OCI-LY1 (cell line): ENCODE measurements at regions not wholly inside any gene's neighbourhood (a gene's known extent, or its start where the extent isn't known, plus 50 kb on each side); places are given as distances from the start of the nearest gene placed in this dataset.

ENCODE experiments used
- H2AFZ ChIP-seq: fragments of 200-600 bp; sonication (generic), shearing (Covaris generic); 2 replicates; pipeline ENCODE4 v1.6.0; 2014; ENCODE audit warnings: antibody characterized with exemption, mild to moderate bottlenecking, low read length
- H3F3A ChIP-seq: fragments of 200-600 bp; sonication (generic), shearing (Covaris generic); 2 replicates; pipeline ENCODE4 v1.6.0; 2014; ENCODE audit warnings: mild to moderate bottlenecking, antibody characterized with exemption, low read length, moderate library complexity; ENCODE audit not compliant: insufficient read depth
- H3K27ac ChIP-seq: fragments of 200-600 bp; sonication (generic); 2 replicates; pipeline ENCODE4 v1.5.1; 2014; ENCODE audit warnings: low read length, mixed run types, mild to moderate bottlenecking, low read depth; ENCODE audit not compliant: poor library complexity, severe bottlenecking
- H3K27me3 ChIP-seq: fragments of 200-600 bp; sonication (generic); 2 replicates; pipeline ENCODE4 v1.6.0; 2014; ENCODE audit warnings: antibody characterized with exemption, mild to moderate bottlenecking, low read length, moderate library complexity; ENCODE audit not compliant: insufficient read depth
- H3K36me3 ChIP-seq: fragments of 200-600 bp; sonication (generic); 2 replicates; pipeline ENCODE4 v1.6.1; 2014; ENCODE audit warnings: mild to moderate bottlenecking, antibody characterized with exemption, low read length, moderate library complexity, mixed read lengths; ENCODE audit not compliant: insufficient read depth
- H3K4me1 ChIP-seq: fragments of 200-600 bp; sonication (generic); 2 replicates; pipeline ENCODE4 v1.5.1; 2014; ENCODE audit warnings: mild to moderate bottlenecking, low read length, moderate library complexity; ENCODE audit not compliant: insufficient read depth, severe bottlenecking
- H3K4me2 ChIP-seq: fragments of 200-600 bp; sonication (generic), shearing (Covaris generic); 2 replicates; pipeline ENCODE4 v1.6.1; 2014; ENCODE audit warnings: low read length
- H3K4me3 ChIP-seq: fragments of 200-600 bp; sonication (generic); 2 replicates; pipeline ENCODE4 v1.5.1; 2014; ENCODE audit warnings: low read length, low read depth, mild to moderate bottlenecking, mixed read lengths; ENCODE audit not compliant: poor library complexity, severe bottlenecking
- H3K79me2 ChIP-seq: fragments of 200-600 bp; shearing (Covaris generic); 2 replicates; pipeline ENCODE4 v1.6.1; 2016; ENCODE audit warnings: mixed run types, low read length, mixed read lengths; ENCODE audit not compliant: insufficient read depth
- H3K9ac ChIP-seq: fragments of 200-600 bp; sonication (generic), shearing (Covaris generic); 2 replicates; pipeline ENCODE4 v1.6.1; 2014; ENCODE audit warnings: mild to moderate bottlenecking, low read length, mixed read lengths
- H3K9me2 ChIP-seq: fragments of 200-600 bp; sonication (generic), shearing (Covaris generic); 2 replicates; pipeline ENCODE4 v1.6.1; 2014; ENCODE audit warnings: low read depth, mild to moderate bottlenecking, low read length, mixed read lengths
- H3K9me3 ChIP-seq: fragments of 200-600 bp; shearing (Covaris generic); 2 replicates; pipeline ENCODE4 v1.6.1; 2014; ENCODE audit warnings: low read length, mixed read lengths
- H4K20me1 ChIP-seq: fragments of 200-600 bp; sonication (generic), shearing (Covaris generic); 2 replicates; pipeline ENCODE4 v1.6.0; 2016; ENCODE audit warnings: mild to moderate bottlenecking, low read length; ENCODE audit not compliant: insufficient read depth
- CTCF ChIP-seq: fragments of 200-600 bp; sonication (generic), shearing (Covaris generic); IDR thresholded peaks from 2 replicates; pipeline ENCODE4 v1.5.1; 2017; ENCODE audit warnings: mild to moderate bottlenecking, antibody characterized with exemption, low read length, moderate library complexity, mixed read lengths
- EZH2 ChIP-seq: fragments of 200-600 bp; sonication (generic), shearing (Covaris generic); IDR thresholded peaks from 2 replicates; pipeline ENCODE4 v1.8.0; 2017; ENCODE audit warnings: borderline replicate concordance, mixed run types, mild to moderate bottlenecking, antibody characterized with exemption, low read length, moderate library complexity, mixed read lengths

GRCh38 chr9:82406456-82407085 lies 418.0 kb downstream of the SPATA31D1 start:
- Histone ChIP-seq H3K4me3 (no peak overlapping the region), H3K79me2 (no peaks in the 10 kb centered on the region), H3K9ac (no peak overlapping the region), H3K4me1 (no peaks in the 10 kb centered on the region), H2AFZ (no peak overlapping the region), H3K4me2 (no peak overlapping the region), H3K27me3 (no peaks in the 10 kb centered on the region), H4K20me1 (no peaks in the 10 kb centered on the region), H3K27ac (no peak overlapping the region), H3F3A (no peaks in the 10 kb centered on the region), H3K9me3 (no peaks in the 10 kb centered on the region), H3K9me2 (no peaks in the 10 kb centered on the region), H3K36me3 (no peaks in the 10 kb centered on the region)
- TF ChIP-seq CTCF (no peak), EZH2 (no peak)

DNA sequence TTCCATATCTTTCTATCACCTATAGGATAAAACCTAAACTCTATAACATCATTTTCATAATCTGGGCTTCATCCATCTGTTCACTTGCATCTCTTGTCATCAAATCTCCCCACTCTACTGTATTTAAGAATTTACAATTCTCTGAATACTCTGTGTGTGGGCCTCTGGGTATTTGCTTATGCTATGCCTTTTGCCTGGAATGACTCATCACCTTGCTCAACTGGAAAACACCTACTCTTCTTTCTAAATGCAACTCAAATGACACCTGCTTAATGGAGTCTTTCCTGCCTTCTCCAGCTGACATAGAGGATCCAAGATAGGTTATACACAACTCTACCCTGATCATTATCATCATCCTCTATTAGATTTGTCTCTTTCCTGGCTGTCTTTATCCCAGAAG lies 421.7 kb downstream of the SPATA31D1 start:
- Histone ChIP-seq H3K36me3 (no peaks in the 10 kb centered on the region), H3K27me3 (no peaks in the 10 kb centered on the region), H3F3A (no peaks in the 10 kb centered on the region), H3K27ac (no peak overlapping the region), H3K4me3 (no peak overlapping the region), H2AFZ (no peak overlapping the region), H3K79me2 (no peaks in the 10 kb centered on the region), H3K4me2 (no peak overlapping the region), H3K9me2 (no peaks in the 10 kb centered on the region), H4K20me1 (no peaks in the 10 kb centered on the region), H3K4me1 (no peaks in the 10 kb centered on the region), H3K9me3 (no peaks in the 10 kb centered on the region), H3K9ac (no peak overlapping the region)
- TF ChIP-seq CTCF (no peak), EZH2 (no peak)

DNA sequence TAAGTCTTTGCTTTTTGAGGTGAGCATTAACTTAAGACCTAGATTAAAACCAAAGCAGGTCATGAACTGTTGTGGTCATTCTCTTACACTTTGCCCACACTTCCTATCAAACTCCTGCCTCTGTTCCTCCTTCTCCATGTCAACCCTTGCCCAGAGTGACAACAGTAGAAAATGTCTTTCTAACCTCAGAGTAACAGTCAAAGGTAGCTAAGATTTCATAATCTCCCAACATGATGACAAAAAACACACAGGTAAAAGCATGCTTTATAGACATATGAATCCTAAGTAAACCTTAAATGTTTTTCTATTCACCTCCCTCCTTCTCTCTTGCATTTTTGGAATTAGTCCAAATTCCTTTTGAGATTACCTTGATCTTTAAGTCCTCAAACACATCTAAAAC lies 422.3 kb downstream of the SPATA31D1 start:
- no peaks in the 10 kb centered on the region for H3K9me3 ChIP-seq
- no peaks in the 10 kb centered on the region for H3K9me2 ChIP-seq
- TF ChIP-seq CTCF = no peak
- TF ChIP-seq EZH2 = no peak
- H3K4me2 ChIP-seq = no peak overlapping the region
- H3K9ac ChIP-seq = no peak overlapping the region
- no peak overlapping the region for H2AFZ ChIP-seq
- H3K36me3 ChIP-seq = no peaks in the 10 kb centered on the region
- H4K20me1 ChIP-seq = no peaks in the 10 kb centered on the region
- no peaks in the 10 kb centered on the region for H3F3A ChIP-seq
- no peak overlapping the region for H3K4me3 ChIP-seq
- no peaks in the 10 kb centered on the region for H3K4me1 ChIP-seq
- H3K27ac ChIP-seq = no peak overlapping the region
- H3K27me3 ChIP-seq = no peaks in the 10 kb centered on the region
- H3K79me2 ChIP-seq = no peaks in the 10 kb centered on the region
